GM21526 (cell line): ENCODE measurements at regions not wholly inside any gene's neighbourhood (a gene's known extent, or its start where the extent isn't known, plus 50 kb on each side); places are given as distances from the start of the nearest gene placed in this dataset.

Source experiments
- ATAC-seq: cut with Tn5 transposase; IDR thresholded peaks from one replicate; pipeline ENCODE4 v1.9.1; 2021; ENCODE audit warnings: moderate library complexity; ENCODE audit not compliant: unreplicated experiment, low FRiP score

GRCh38 chr7:16027396-16027795 lies 340.9 kb upstream of the MEOX2 start:
- no peak for ATAC-seq

- ATAC-seq: no peak
Observed at GRCh38 chr7:16026253-16027020, 340.0 kb upstream of the MEOX2 start.

GRCh38 chr7:16025696-16026095 lies 339.2 kb upstream of the MEOX2 start:
- no peak for ATAC-seq

- ATAC-seq: no peak
Observed at GRCh38 chr7:16023503-16023902, 337.0 kb upstream of the MEOX2 start.

- ATAC-seq: no peak
Observed at GRCh38 chr7:16023046-16023445, 336.6 kb upstream of the MEOX2 start.

GRCh38 chr7:16021851-16022250 lies 335.4 kb upstream of the MEOX2 start:
- no peak for ATAC-seq

GRCh38 chr7:16015981-16016380 lies 329.5 kb upstream of the MEOX2 start:
- ATAC-seq: no peak

GRCh38 chr7:16014031-16014430 lies 327.5 kb upstream of the MEOX2 start:
- no peak for ATAC-seq

- no peak for ATAC-seq
Observed at GRCh38 chr7:16007911-16008310, 321.4 kb upstream of the MEOX2 start.

- ATAC-seq: no peak
Observed at GRCh38 chr7:16004702-16005101, 318.2 kb upstream of the MEOX2 start.

GRCh38 chr7:16001477-16001876 lies 315.0 kb upstream of the MEOX2 start:
- ATAC-seq: no peak

- no peak for ATAC-seq
Observed at GRCh38 chr7:15998617-15999016, 312.1 kb upstream of the MEOX2 start.

GRCh38 chr7:15995027-15995426 lies 308.5 kb upstream of the MEOX2 start:
- ATAC-seq: no peak

GRCh38 chr7:15989194-15989593 lies 302.7 kb upstream of the MEOX2 start:
- no peak for ATAC-seq

- ATAC-seq: no peak
Observed at GRCh38 chr7:15985587-15986384, 299.3 kb upstream of the MEOX2 start.

GRCh38 chr7:15977663-15978062 lies 291.2 kb upstream of the MEOX2 start:
- ATAC-seq: no peak

GRCh38 chr7:15972862-15973275 lies 286.4 kb upstream of the MEOX2 start:
- no peak for ATAC-seq

GRCh38 chr7:15967551-15967950 lies 281.1 kb upstream of the MEOX2 start:
- no peak for ATAC-seq

- no peak for ATAC-seq
Observed at GRCh38 chr7:15967121-15967520, 280.6 kb upstream of the MEOX2 start.

- no peak for ATAC-seq
Observed at GRCh38 chr7:15963206-15963605, 276.7 kb upstream of the MEOX2 start.

GRCh38 chr7:15954671-15955354 lies 268.3 kb upstream of the MEOX2 start:
- no peak for ATAC-seq
